Sigmoid colon (tissue), 6 donors: ENCODE measurements at regions not wholly inside any gene's neighbourhood (a gene's known extent, or its start where the extent isn't known, plus 50 kb on each side); places are given as distances from the start of the nearest gene placed in this dataset.

Experiments
- DNase-seq: peaks from one replicate; pipeline ENCODE4 v3.0.0-alpha.2; 2019
- H3K27ac ChIP-seq, 4 donors: fragments of 200-600 bp; sonication (generic); one replicate each; pipeline ENCODE4 v1.5.1; 2016 to 2019; ENCODE audit warnings: mild to moderate bottlenecking in 1 of 4
- H3K27me3 ChIP-seq, 3 donors: fragments of 200-600 bp; sonication (generic); one replicate each; pipeline ENCODE4 v1.5.1; 2019; ENCODE audit warnings: mild to moderate bottlenecking in 1 of 3
- H3K36me3 ChIP-seq, 4 donors: fragments of 200-600 bp; sonication (generic); one replicate each; pipeline ENCODE4 v1.5.1; 2016 to 2019
- H3K4me1 ChIP-seq, 4 donors: fragments of 200-600 bp; sonication (generic); one replicate each; pipeline ENCODE4 v1.5.1; 2017 to 2019
- H3K4me3 ChIP-seq, 4 donors: fragments of 200-600 bp; sonication (generic); one replicate each; pipeline ENCODE4 v1.5.1; 2017 to 2019; ENCODE audit warnings: mild to moderate bottlenecking in 2 of 4, moderate library complexity in 1 of 4
- H3K9me3 ChIP-seq, 4 donors: fragments of 200-600 bp in 3 of 4; sonication (generic) in 3 of 4; one replicate each; pipeline versions ENCODE4 v1.5.1 to v1.6.1; 2013 to 2019
- EP300 ChIP-seq, 4 donors: sonication (generic); formaldehyde crosslinking; IDR thresholded peaks; one replicate each; pipeline ENCODE4 v1.6.1; 2017; ENCODE audit warnings: antibody characterized with exemption in 4 of 4
- POLR2A ChIP-seq, 2 donors: fragments of 450-650 bp; IDR thresholded peaks; one replicate each; pipeline ENCODE4 v1.6.1; 2016; ENCODE audit warnings: antibody characterized with exemption in 2 of 2, mild to moderate bottlenecking in 2 of 2, moderate library complexity in 2 of 2
- POLR2AphosphoS5 ChIP-seq, 4 donors: sonication (generic); formaldehyde crosslinking; IDR thresholded peaks; one replicate each; pipeline ENCODE4 v1.6.1; 2017; ENCODE audit warnings: antibody characterized with exemption in 4 of 4
- WGBS, 2 donors: extraction: QIAGEN DNeasy Blood & Tissue Kit; methylation state at CpG; one replicate each; pipeline ENCODE4 v1.1.7; 2013; 5-methylcytosine and 5-hydroxymethylcytosine counted together
- intact Hi-C: fragments of 100-400 bp; cut with DNase I; formaldehyde crosslinking; loops from one replicate; pipeline ENCODE4 v1.15.1; 2023
- TF ChIP-seq, protein P1 (sequence below), 4 experiments: fragments of 450-650 bp in 3 of 4; fragments of 200-600 bp in 1 of 4; IDR thresholded peaks; one replicate each; pipeline ENCODE4 v1.5.1; 2016 to 2019; ENCODE audit warnings: antibody characterized with exemption in 4 of 4, mild to moderate bottlenecking in 3 of 4, moderate library complexity in 2 of 4
- donor health status: healthy with polysubstance abuse.
- donor health status: healthy.

DNA sequence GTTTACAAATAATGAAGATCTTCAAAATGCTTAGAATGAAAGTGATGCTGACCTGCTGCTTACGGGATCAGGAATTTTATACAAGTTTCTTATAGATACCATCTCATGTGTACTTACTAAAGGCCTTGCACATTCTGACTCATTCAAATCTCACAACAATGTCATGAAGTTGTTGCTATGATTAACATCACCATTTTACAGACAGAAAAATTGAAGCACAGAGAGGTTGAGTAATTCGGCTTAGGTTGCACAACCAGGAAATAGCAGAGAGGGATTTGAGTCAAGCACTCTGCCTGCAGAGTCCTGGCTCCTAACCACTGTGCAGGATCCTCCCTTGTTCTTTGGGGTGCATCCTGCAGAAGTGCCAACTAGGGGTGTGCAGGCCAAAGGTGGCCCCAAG is 471.9 kb downstream of the MIAT start:
- intact Hi-C loops, result no loop called here
- WGBS, 2 donors, result 88 to 90% methylated on average over 2 of the region's 2 CpGs
- no peak for DNase-seq

DNA sequence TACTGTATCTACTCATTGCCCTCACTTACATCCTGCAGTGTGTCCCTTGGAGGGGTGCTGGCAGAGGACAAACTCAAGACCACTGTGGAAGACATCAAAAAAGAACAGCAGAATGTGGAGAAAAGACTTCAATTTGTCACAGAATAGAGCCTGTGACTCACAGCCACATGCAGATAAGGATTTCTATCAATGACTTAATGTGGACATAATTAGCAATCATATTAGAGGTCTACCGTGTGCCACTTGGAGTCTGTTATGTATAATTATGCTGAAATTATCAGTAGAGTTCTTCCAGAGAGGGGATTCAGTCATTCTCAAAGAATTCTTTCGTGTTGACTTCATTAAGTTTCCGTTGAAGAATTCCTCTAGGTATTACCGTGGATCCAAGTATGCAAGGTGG is 473.5 kb downstream of the MIAT start:
- WGBS, 2 donors, result 81 to 89% methylated on average over 4 of the region's 4 CpGs
- H3K27me3 ChIP-seq, result no peaks in the 10 kb centered on the region
- no peak overlapping the region for H3K27ac ChIP-seq
- peaks cover 0 to 41% (median 27%) of the 10 kb centered on the region in 4 donors for H3K4me1 ChIP-seq
- intact Hi-C loops, result no loop called here
- H3K9me3 ChIP-seq, result no peaks in the 10 kb centered on the region
- no peak overlapping the region for H3K4me3 ChIP-seq
- no peak for TF ChIP-seq POLR2AphosphoS5 (IDR thresholded peaks at IDR 0.05)
- TF ChIP-seq, protein P1, sequence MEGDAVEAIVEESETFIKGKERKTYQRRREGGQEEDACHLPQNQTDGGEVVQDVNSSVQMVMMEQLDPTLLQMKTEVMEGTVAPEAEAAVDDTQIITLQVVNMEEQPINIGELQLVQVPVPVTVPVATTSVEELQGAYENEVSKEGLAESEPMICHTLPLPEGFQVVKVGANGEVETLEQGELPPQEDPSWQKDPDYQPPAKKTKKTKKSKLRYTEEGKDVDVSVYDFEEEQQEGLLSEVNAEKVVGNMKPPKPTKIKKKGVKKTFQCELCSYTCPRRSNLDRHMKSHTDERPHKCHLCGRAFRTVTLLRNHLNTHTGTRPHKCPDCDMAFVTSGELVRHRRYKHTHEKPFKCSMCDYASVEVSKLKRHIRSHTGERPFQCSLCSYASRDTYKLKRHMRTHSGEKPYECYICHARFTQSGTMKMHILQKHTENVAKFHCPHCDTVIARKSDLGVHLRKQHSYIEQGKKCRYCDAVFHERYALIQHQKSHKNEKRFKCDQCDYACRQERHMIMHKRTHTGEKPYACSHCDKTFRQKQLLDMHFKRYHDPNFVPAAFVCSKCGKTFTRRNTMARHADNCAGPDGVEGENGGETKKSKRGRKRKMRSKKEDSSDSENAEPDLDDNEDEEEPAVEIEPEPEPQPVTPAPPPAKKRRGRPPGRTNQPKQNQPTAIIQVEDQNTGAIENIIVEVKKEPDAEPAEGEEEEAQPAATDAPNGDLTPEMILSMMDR (IDR thresholded peaks at IDR 0.05), result no peak
- no peak for TF ChIP-seq EP300 (IDR thresholded peaks at IDR 0.05)
- no peak for TF ChIP-seq POLR2A (IDR thresholded peaks at IDR 0.05)
- no peaks in the 10 kb centered on the region for H3K36me3 ChIP-seq
- DNase-seq, result no peak

More for the DNA sequence above, 471.9 kb downstream of the MIAT start:
- TF ChIP-seq POLR2A (IDR thresholded peaks at IDR 0.05), result no peak
- no peak for TF ChIP-seq POLR2AphosphoS5 (IDR thresholded peaks at IDR 0.05)
- TF ChIP-seq, protein P1 (IDR thresholded peaks at IDR 0.05), result no peak
- no peak for TF ChIP-seq EP300 (IDR thresholded peaks at IDR 0.05)
- Histone ChIP-seq H3K4me1 (peaks cover 0 to 39% (median 23%) of the 10 kb centered on the region in 4 donors), H3K27me3 (no peaks in the 10 kb centered on the region), H3K27ac (peak overlapping the region in 2 of 4 donors; percentile 5 to 39), H3K36me3 (no peaks in the 10 kb centered on the region), H3K4me3 (no peak overlapping the region), H3K9me3 (no peaks in the 10 kb centered on the region)

DNA sequence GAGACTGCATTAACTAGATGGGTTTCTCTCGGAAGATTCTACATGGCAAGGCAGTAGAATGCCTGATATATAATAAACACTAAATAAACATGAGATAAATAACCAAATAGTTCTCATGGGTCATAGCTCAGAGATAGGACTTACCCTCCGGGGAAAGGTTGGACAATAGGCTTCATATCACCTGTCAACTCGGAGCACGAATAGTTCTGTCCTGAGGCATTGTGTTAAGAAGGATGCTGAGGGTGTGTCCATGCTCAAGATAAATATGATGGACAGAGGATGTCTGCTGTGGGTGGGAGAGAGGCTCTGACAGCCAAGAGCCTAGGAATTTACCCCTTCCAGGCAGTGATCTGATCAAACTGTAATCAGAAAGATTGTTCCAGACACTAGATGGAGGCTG is 474.0 kb downstream of the MIAT start:
- Histone ChIP-seq H3K9me3 (no peaks in the 10 kb centered on the region), H3K27ac (no peak overlapping the region)

DNA sequence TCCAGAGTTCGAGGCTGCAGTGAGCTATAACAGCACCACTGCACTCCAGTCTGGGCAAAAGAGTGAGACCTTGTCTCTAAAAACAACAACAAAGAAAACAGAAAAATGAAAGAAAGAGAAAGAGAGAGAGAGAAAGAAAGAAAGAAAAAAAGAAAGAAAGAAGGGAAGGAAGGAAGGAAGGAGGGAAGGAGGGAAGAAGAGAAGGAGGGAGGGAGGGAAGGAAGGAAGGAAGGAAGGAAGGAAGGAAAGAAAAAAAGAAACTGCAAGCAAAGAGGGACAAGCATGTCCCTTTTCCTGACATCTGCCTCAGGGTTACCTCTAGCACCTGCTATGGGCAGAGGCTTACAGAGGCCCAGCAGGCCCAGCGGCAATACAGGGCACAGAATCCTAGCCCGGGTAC is 475.0 kb downstream of the MIAT start:
- whole genome bisulfite sequencing, 2 donors, result 75 to 81% methylated on average over 3 of the region's 3 CpGs
- TF ChIP-seq EP300 (IDR thresholded peaks at IDR 0.05) (no peak), POLR2AphosphoS5 (IDR thresholded peaks at IDR 0.05) (no peak), POLR2A (IDR thresholded peaks at IDR 0.05) (no peak)
- TF ChIP-seq, protein P1 (IDR thresholded peaks at IDR 0.05), result no peak
- no peaks in the 10 kb centered on the region for H3K27me3 ChIP-seq
- H3K27ac ChIP-seq, result no peak overlapping the region
- H3K4me3 ChIP-seq, result no peak overlapping the region
- DNase-seq, result no peak
- H3K9me3 ChIP-seq, result peaks cover 0 to 2% (median 0%) of the 10 kb centered on the region in 4 donors
- peaks cover 0 to 41% (median 27%) of the 10 kb centered on the region in 4 donors for H3K4me1 ChIP-seq
- H3K36me3 ChIP-seq, result no peaks in the 10 kb centered on the region
- intact Hi-C loops, result no loop called here

More for the DNA sequence above, 474.0 kb downstream of the MIAT start:
- no peaks in the 10 kb centered on the region for H3K36me3 ChIP-seq
- H3K4me3 ChIP-seq, result no peak overlapping the region
- H3K27me3 ChIP-seq, result no peaks in the 10 kb centered on the region
- WGBS, 2 donors, result 57 to 77% methylated on average over 4 of the region's 4 CpGs
- peaks cover 0 to 41% (median 27%) of the 10 kb centered on the region in 4 donors for H3K4me1 ChIP-seq
- intact Hi-C loops, result no loop called here
- TF ChIP-seq EP300 (IDR thresholded peaks at IDR 0.05) (no peak), POLR2AphosphoS5 (IDR thresholded peaks at IDR 0.05) (no peak), POLR2A (IDR thresholded peaks at IDR 0.05) (no peak)
- TF ChIP-seq, protein P1 (IDR thresholded peaks at IDR 0.05), result no peak
- DNase-seq, result no peak

DNA sequence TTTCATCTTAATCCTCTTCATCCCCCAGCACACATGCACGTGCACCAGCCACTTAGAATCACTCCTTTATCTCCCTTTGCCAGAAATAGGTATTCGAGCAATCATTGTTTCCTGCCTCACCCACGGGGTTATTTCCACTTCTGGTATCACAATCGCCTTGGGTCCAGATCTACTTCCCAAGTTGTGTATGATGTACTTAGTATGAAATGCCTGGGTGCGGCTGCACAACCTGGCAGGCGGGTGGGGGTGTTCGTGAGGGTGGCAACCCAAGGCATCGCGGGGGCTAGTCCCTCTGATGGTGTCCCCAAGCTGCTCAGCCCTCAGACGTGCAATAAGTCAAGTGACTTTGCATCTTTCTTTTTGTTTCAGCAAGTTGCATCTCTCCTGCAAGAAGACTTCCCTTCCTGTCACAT is 475.6 kb downstream of the MIAT start:
- intact Hi-C loops, result no loop called here
- DNase-seq, result no peak
- Histone ChIP-seq H3K27me3 (no peaks in the 10 kb centered on the region), H3K9me3 (peaks cover 0 to 2% (median 0%) of the 10 kb centered on the region in 4 donors), H3K4me3 (no peak overlapping the region), H3K4me1 (peaks cover 0 to 41% (median 27%) of the 10 kb centered on the region in 4 donors), H3K27ac (no peak overlapping the region), H3K36me3 (no peaks in the 10 kb centered on the region)
- 46 to 49% methylated on average over 10 of the region's 10 CpGs for WGBS, 2 donors
- TF ChIP-seq EP300 (IDR thresholded peaks at IDR 0.05), result no peak
